ENCODE measurements at regions not wholly inside any gene's neighbourhood (a gene's known extent, or its start where the extent isn't known, plus 50 kb on each side); places are given as distances from the start of the nearest gene placed in this dataset.
A peak's percentile ranks its signal among the peaks of the same experiment; 100 is the strongest.
"Not testable (repeated sequence)": the region's sequence is repeated elsewhere in the genome, so short reads cannot be mapped to it uniquely, and the experiment has no call there.

GRCh38 chr9:129430940-129431643, 189.8 kb downstream of the C9orf50 start:
- no peaks in the 10 kb centered on the region for H3K36me3 Mint-ChIP-seq (ENCODE audit: low read depth)
- H3K27ac Mint-ChIP-seq = no peak overlapping the region
- ATAC-seq = no peak
- ChIA-PET POLR2A (no interaction called here), CTCF (interaction anchor here (1.2 to 1.4 kb wide), 2 partner anchors 111 to 288 kb away, joined by 3 read pairs; no protein-coding TSS in a partner anchor)
- no peaks in the 10 kb centered on the region for H3K9me3 Mint-ChIP-seq (ENCODE audit: insufficient read depth)
- DNase-seq = no peak
- peaks cover 22% of the 10 kb centered on the region for H3K27me3 Mint-ChIP-seq (ENCODE audit: low read depth)
- H3K4me1 Mint-ChIP-seq (ENCODE audit: low read depth) = no peaks in the 10 kb centered on the region
- H3K4me3 Mint-ChIP-seq = no peak overlapping the region

GRCh38 chr9:129428864-129429577, 191.9 kb downstream of the C9orf50 start:
- H3K4me3 Mint-ChIP-seq = no peak overlapping the region
- no peak for ATAC-seq
- POLR2A ChIA-PET = no interaction called here
- no peaks in the 10 kb centered on the region for H3K36me3 Mint-ChIP-seq (ENCODE audit: low read depth)
- DNase-seq = no peak
- no peak overlapping the region for H3K27ac Mint-ChIP-seq
- H3K4me1 Mint-ChIP-seq (ENCODE audit: low read depth) = no peaks in the 10 kb centered on the region
- H3K27me3 Mint-ChIP-seq (ENCODE audit: low read depth) = peaks cover 7% of the 10 kb centered on the region
- H3K9me3 Mint-ChIP-seq (ENCODE audit: insufficient read depth) = no peaks in the 10 kb centered on the region
- CTCF ChIA-PET = no interaction called here

DNA sequence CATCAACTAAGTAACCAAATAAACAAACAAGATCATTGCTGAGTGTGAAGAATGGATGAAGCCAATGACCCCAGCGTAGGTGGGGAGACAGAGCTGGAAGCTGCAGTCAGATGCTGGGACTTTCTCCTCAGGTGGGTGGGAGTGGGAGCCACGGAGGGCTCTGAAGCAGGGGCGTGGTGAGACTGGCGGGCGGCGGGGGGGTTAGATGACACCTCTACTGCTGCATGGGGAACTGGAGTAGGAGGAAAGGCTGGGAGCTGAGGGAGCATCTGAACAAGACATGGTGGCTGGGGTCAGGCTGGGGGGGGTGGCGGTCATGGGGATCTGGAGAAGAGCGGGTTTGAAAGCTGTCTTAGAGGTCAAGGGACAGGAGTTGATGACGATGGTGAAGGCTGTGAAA, 193.8 kb downstream of the C9orf50 start:
- ChIA-PET POLR2A (interaction anchor here (0.6 kb wide), 1 partner anchor 28 kb away, joined by 4 read pairs; no protein-coding TSS in a partner anchor), CTCF (no interaction called here)
- no peak for ATAC-seq
- H3K27ac Mint-ChIP-seq = no peak overlapping the region
- peaks cover 5% of the 10 kb centered on the region for H3K27me3 Mint-ChIP-seq (ENCODE audit: low read depth)
- no peaks in the 10 kb centered on the region for H3K36me3 Mint-ChIP-seq (ENCODE audit: low read depth)
- DNase-seq = no peak
- no peaks in the 10 kb centered on the region for H3K9me3 Mint-ChIP-seq (ENCODE audit: insufficient read depth)
- no peak overlapping the region for H3K4me3 Mint-ChIP-seq
- peaks cover 15% of the 10 kb centered on the region for H3K4me1 Mint-ChIP-seq (ENCODE audit: low read depth)

- DNase-seq; ATAC-seq; POLR2A ChIA-PET; H3K36me3 Mint-ChIP-seq (ENCODE audit: low read depth); CTCF ChIA-PET; H3K4me3 Mint-ChIP-seq; H3K27me3 Mint-ChIP-seq (ENCODE audit: low read depth); H3K9me3 Mint-ChIP-seq (ENCODE audit: insufficient read depth): not testable (repeated sequence)
- peak overlapping the region; percentile 71 for H3K27ac Mint-ChIP-seq
- H3K4me1 Mint-ChIP-seq (ENCODE audit: low read depth) = peaks cover 30% of the 10 kb centered on the region
Measured at GRCh38 chr9:129423755-129424154, 197.1 kb downstream of the C9orf50 start.

DNA sequence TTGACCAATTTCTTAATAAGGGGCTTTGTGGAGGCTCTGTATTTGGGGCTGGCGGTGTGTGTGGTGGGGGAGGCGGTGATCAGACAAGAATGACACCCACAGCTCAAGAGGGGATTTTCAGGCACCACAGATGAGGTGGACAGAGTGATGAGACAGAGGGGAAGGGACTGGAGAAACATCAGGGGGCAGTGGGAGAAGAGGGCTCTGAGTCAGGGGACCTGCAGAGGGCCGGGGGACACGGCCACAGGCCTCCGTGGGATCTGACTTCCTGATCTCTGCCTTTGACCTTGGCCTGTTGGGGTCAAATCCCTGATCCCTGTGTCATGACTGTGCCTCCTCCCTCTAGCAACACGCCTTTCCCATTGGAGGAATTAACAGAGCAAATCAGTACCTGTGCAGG, 197.7 kb downstream of the C9orf50 start:
- Mint-ChIP-seq H3K9me3 (ENCODE audit: insufficient read depth) (no peaks in the 10 kb centered on the region), H3K27me3 (ENCODE audit: low read depth) (peaks cover 5% of the 10 kb centered on the region), H3K36me3 (ENCODE audit: low read depth) (no peaks in the 10 kb centered on the region), H3K4me1 (ENCODE audit: low read depth) (peaks cover 30% of the 10 kb centered on the region), H3K4me3 (no peak overlapping the region), H3K27ac (peak overlapping the region; percentile 71)
- no peak for DNase-seq
- CTCF ChIA-PET = no interaction called here
- ATAC-seq = no peak
- POLR2A ChIA-PET = interaction anchor here (0.8 to 0.9 kb wide), 2 partner anchors 37 to 249 kb away, joined by 3 read pairs; no protein-coding TSS in a partner anchor

GRCh38 chr9:129422843-129423192, 198.1 kb downstream of the C9orf50 start:
- Mint-ChIP-seq H3K4me3 (no peak overlapping the region), H3K4me1 (ENCODE audit: low read depth) (peaks cover 30% of the 10 kb centered on the region), H3K36me3 (ENCODE audit: low read depth) (no peaks in the 10 kb centered on the region), H3K27me3 (ENCODE audit: low read depth) (peaks cover 5% of the 10 kb centered on the region), H3K9me3 (ENCODE audit: insufficient read depth) (no peaks in the 10 kb centered on the region), H3K27ac (peak overlapping the region; percentile 77)
- CTCF ChIA-PET = no interaction called here
- ATAC-seq (peak; percentile 69), DNase-seq (peak; percentile 42)
- POLR2A ChIA-PET = interaction anchor here (0.8 to 0.9 kb wide), 2 partner anchors 37 to 249 kb away, joined by 3 read pairs; no protein-coding TSS in a partner anchor

GRCh38 chr9:129422032-129422842, 198.7 kb downstream of the C9orf50 start:
- Mint-ChIP-seq H3K36me3 (ENCODE audit: low read depth) (no peaks in the 10 kb centered on the region), H3K4me1 (ENCODE audit: low read depth) (peaks cover 32% of the 10 kb centered on the region)

DNA sequence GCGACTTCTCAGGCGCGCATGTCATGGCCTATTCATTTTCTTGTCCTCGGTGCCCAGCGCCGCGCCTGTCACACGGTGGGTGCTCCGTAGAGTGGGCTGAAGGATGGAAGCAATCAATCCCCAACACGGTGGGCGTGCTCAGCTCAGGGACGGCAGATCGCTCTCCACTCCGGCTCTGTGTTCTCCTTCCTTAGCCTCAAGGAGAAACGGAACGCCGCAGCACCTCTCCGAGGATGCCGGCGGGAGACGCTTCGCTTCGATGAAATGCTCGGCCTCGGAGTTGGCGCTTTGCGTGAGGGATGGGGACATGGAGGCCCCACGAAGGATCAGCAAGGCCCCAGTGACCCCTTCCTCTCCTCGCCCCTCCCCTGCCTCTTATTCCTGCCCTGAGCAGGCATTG, 199.5 kb downstream of the C9orf50 start:
- ChIA-PET POLR2A (no interaction called here), CTCF (no interaction called here)
- Mint-ChIP-seq H3K36me3 (ENCODE audit: low read depth) (no peaks in the 10 kb centered on the region), H3K9me3 (ENCODE audit: insufficient read depth) (no peaks in the 10 kb centered on the region), H3K27ac (no peak overlapping the region), H3K4me3 (no peak overlapping the region), H3K4me1 (ENCODE audit: low read depth) (peaks cover 37% of the 10 kb centered on the region), H3K27me3 (ENCODE audit: low read depth) (peaks cover 3% of the 10 kb centered on the region)
- no peak for ATAC-seq
- DNase-seq = no peak

More at GRCh38 chr9:129422032-129422842, 198.7 kb downstream of the C9orf50 start:
- ATAC-seq = peak; percentile 19
- ChIA-PET CTCF (no interaction called here), POLR2A (interaction anchor here (0.8 to 0.9 kb wide), 2 partner anchors 38 to 248 kb away, joined by 3 read pairs; no protein-coding TSS in a partner anchor)
- no peak overlapping the region for H3K4me3 Mint-ChIP-seq
- no peak for DNase-seq
- H3K27me3 Mint-ChIP-seq (ENCODE audit: low read depth) = peaks cover 5% of the 10 kb centered on the region
- peak overlapping the region; percentile 77 for H3K27ac Mint-ChIP-seq
- H3K9me3 Mint-ChIP-seq (ENCODE audit: insufficient read depth) = no peaks in the 10 kb centered on the region

GRCh38 chr9:129420721-129421120, 200.2 kb downstream of the C9orf50 start:
- Mint-ChIP-seq H3K9me3 (ENCODE audit: insufficient read depth) (no peaks in the 10 kb centered on the region), H3K27me3 (ENCODE audit: low read depth) (no peaks in the 10 kb centered on the region), H3K27ac (no peak overlapping the region), H3K36me3 (ENCODE audit: low read depth) (no peaks in the 10 kb centered on the region), H3K4me3 (no peak overlapping the region), H3K4me1 (ENCODE audit: low read depth) (peaks cover 41% of the 10 kb centered on the region)
- DNase-seq (no peak), ATAC-seq (no peak)
- CTCF ChIA-PET = no interaction called here
- POLR2A ChIA-PET = no interaction called here

GRCh38 chr9:129419382-129419899, 201.5 kb downstream of the C9orf50 start:
- CTCF ChIA-PET = no interaction called here

DNA sequence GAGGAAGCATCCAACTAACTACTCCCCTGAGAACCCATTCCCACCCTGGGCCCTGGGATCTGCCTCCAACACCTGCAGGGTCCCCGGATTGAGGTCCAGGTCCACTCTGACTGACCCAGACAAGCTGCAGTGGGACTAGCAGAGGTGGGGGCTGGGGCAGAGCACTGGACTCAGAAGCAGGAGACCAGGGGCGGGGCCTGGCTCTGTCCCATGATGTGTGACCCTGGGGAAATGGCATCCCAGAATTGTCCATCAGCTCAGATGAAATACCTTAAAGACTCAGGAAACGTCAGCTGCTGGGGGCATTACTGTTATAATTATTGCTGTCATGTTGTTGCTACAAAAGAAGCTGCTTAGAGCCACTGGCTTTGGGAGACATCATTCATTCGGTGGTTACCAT, 202.4 kb downstream of the C9orf50 start:
- H3K4me3 Mint-ChIP-seq = no peak overlapping the region
- DNase-seq (no peak), ATAC-seq (no peak)
- peaks cover 51% of the 10 kb centered on the region for H3K4me1 Mint-ChIP-seq (ENCODE audit: low read depth)
- H3K36me3 Mint-ChIP-seq (ENCODE audit: low read depth) = no peaks in the 10 kb centered on the region
- H3K27ac Mint-ChIP-seq = no peak overlapping the region
- ChIA-PET CTCF (no interaction called here), POLR2A (no interaction called here)
- no peaks in the 10 kb centered on the region for H3K9me3 Mint-ChIP-seq (ENCODE audit: insufficient read depth)
- H3K27me3 Mint-ChIP-seq (ENCODE audit: low read depth) = no peaks in the 10 kb centered on the region

More at GRCh38 chr9:129419382-129419899, 201.5 kb downstream of the C9orf50 start:
- Mint-ChIP-seq H3K27ac (no peak overlapping the region), H3K4me1 (ENCODE audit: low read depth) (peaks cover 52% of the 10 kb centered on the region), H3K4me3 (no peak overlapping the region), H3K36me3 (ENCODE audit: low read depth) (no peaks in the 10 kb centered on the region), H3K9me3 (ENCODE audit: insufficient read depth) (no peaks in the 10 kb centered on the region), H3K27me3 (ENCODE audit: low read depth) (no peaks in the 10 kb centered on the region)
- POLR2A ChIA-PET = no interaction called here
- ATAC-seq (no peak), DNase-seq (no peak)

Measured in activated CD8-positive, alpha-beta T cell treated with anti-CD3 and anti-CD28 coated beads, Interleukin-2, amount 10 ng/mL, durations not matched to agents 7 days and 5 days (primary cell).